ENCODE measurements at regions not wholly inside any gene's neighbourhood (a gene's known extent, or its start where the extent isn't known, plus 50 kb on each side); places are given as distances from the start of the nearest gene placed in this dataset.

DNA sequence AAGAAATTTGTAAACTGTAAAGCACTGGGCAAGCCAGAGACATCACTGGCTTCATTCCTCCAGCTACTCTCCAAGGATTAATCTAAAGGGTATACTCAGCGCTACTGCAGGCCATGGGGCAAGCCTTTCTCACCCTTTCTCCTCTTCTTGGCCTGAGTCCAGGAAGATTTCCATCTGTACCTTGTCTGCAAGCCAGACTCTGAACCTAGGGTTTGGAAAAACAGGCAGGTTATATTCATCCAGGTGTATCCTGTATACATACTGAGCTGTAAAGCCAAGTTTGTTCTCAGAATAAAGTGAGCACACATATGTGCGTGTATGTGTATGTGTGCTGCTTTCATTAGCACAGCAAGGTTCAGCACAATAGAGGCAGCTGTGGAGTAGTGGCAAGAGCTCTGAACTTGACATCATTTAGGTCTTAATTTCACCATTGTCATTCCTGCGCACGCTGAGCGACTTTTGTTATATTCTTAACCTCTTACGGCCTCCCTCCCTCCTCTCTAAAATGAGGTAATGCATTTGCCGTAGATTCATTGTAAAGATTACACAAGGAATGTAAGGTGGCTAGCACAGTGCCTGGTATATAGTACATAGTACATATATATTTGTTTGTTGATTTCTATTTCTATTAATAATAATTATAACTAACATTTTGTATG is 128.1 kb upstream of the JUN start:
- Mint-ChIP-seq H3K27ac (no peak overlapping the region), H3K4me3 (no peak overlapping the region), H3K4me1 (ENCODE audit: low read depth) (peaks cover 62% of the 10 kb centered on the region), H3K9me3 (peaks cover 11% of the 10 kb centered on the region), H3K27me3 (ENCODE audit: insufficient read depth) (no peaks in the 10 kb centered on the region; the same call in 1 of the 2 replicates), H3K36me3 (ENCODE audit: low read depth) (peaks cover 12% of the 10 kb centered on the region)
- TF ChIP-seq, protein P1, sequence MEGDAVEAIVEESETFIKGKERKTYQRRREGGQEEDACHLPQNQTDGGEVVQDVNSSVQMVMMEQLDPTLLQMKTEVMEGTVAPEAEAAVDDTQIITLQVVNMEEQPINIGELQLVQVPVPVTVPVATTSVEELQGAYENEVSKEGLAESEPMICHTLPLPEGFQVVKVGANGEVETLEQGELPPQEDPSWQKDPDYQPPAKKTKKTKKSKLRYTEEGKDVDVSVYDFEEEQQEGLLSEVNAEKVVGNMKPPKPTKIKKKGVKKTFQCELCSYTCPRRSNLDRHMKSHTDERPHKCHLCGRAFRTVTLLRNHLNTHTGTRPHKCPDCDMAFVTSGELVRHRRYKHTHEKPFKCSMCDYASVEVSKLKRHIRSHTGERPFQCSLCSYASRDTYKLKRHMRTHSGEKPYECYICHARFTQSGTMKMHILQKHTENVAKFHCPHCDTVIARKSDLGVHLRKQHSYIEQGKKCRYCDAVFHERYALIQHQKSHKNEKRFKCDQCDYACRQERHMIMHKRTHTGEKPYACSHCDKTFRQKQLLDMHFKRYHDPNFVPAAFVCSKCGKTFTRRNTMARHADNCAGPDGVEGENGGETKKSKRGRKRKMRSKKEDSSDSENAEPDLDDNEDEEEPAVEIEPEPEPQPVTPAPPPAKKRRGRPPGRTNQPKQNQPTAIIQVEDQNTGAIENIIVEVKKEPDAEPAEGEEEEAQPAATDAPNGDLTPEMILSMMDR (IDR thresholded peaks at IDR 0.05) = no peak
- DNase-seq = no peak

DNA sequence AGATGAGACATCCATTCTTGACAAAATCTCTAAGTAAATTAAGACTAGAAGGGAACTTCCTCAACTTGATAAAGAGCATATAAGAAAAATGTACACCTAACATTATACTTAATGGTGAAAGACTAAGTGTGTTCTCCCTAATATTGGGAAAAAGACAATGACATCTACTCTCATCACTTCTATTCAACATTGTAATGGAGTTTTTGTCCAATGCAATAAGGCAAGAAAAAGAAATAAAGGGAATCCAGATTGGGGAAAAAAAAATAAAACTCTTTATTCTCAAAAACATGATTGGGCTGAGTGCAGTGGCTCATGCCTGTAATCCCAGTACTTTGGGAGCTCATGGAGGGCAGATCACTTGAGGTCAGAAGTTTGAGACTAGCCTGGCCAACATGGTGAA is 131.1 kb upstream of the JUN start:
- Mint-ChIP-seq H3K4me3 (no peak overlapping the region), H3K9me3 (peaks cover 11% of the 10 kb centered on the region), H3K4me1 (ENCODE audit: low read depth) (peaks cover 38% of the 10 kb centered on the region), H3K27ac (no peak overlapping the region), H3K27me3 (ENCODE audit: insufficient read depth) (no peaks in the 10 kb centered on the region; the same call in 1 of the 2 replicates), H3K36me3 (ENCODE audit: low read depth) (peaks cover 12% of the 10 kb centered on the region)
- TF ChIP-seq, protein P1 (IDR thresholded peaks at IDR 0.05) = no peak
- DNase-seq = no peak

DNA sequence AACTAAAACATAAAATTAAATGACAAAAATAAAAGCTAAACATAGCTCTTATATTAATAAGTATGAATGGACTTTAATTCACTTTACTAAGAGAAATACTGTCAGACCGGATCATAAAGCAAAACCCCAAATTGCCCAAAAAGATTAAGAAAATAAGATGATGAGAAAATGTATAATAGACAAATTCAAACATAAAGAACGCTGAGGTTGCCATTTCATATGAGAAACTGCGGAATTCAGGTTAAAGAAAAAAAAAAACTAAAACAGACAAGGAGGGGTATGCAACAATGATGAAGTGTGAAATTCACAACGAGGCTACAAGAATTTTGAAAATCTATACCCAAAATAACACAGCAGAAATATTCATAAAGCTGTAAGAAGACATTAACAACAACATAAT is 133.6 kb upstream of the JUN start:
- H3K36me3 Mint-ChIP-seq (ENCODE audit: low read depth) = peaks cover 12% of the 10 kb centered on the region
- TF ChIP-seq, protein P1 (IDR thresholded peaks at IDR 0.05) = no peak
- no peak overlapping the region for H3K27ac Mint-ChIP-seq
- H3K27me3 Mint-ChIP-seq (ENCODE audit: insufficient read depth) = no peaks in the 10 kb centered on the region
- no peak overlapping the region for H3K4me3 Mint-ChIP-seq
- no peak for DNase-seq
- H3K9me3 Mint-ChIP-seq = peaks cover 11% of the 10 kb centered on the region
- peaks cover 25% of the 10 kb centered on the region for H3K4me1 Mint-ChIP-seq (ENCODE audit: low read depth)

DNA sequence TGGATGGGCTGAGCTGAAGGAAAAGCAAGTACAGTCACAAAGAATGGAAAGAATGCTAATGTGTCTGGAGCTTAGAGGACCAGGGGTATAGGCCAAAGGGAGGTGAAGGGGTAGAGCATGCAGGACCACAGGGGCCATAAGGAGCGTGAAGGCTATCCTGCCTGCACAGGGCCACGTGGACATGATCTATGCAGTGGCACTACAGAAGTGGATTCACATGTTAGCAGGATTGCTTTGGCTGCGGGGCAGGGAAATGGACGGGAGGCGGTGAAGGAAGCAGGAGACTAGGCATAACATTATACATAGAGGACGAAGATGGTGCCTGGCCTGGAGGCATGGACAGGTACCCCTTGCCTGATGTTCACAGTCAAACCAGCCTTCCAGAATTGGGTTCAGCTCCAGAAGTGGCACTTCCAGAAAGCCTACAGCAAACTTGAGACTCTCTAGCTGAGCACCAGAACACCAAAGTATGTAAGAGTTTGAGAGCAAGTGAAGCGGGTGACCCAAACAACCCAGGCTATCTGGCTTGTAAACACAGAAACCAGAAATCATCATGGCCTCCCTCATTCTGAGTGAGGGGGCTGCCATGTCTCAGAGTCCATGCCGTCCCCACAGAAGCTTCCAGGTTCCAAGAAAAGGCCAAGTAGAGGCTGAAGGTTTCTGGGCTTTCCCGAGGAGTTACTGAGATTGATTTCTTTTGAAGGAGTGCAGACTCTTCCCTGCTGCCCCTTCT is 135.5 kb upstream of the JUN start:
- no peak overlapping the region for H3K4me3 Mint-ChIP-seq
- TF ChIP-seq, protein P1 (IDR thresholded peaks at IDR 0.05) = no peak
- peaks cover 14% of the 10 kb centered on the region for H3K4me1 Mint-ChIP-seq (ENCODE audit: low read depth)
- no peak for DNase-seq
- H3K27me3 Mint-ChIP-seq (ENCODE audit: insufficient read depth) = peaks cover 4% of the 10 kb centered on the region
- no peak overlapping the region for H3K27ac Mint-ChIP-seq
- peaks cover 6% of the 10 kb centered on the region for H3K9me3 Mint-ChIP-seq
- H3K36me3 Mint-ChIP-seq (ENCODE audit: low read depth) = peaks cover 6% of the 10 kb centered on the region

DNA sequence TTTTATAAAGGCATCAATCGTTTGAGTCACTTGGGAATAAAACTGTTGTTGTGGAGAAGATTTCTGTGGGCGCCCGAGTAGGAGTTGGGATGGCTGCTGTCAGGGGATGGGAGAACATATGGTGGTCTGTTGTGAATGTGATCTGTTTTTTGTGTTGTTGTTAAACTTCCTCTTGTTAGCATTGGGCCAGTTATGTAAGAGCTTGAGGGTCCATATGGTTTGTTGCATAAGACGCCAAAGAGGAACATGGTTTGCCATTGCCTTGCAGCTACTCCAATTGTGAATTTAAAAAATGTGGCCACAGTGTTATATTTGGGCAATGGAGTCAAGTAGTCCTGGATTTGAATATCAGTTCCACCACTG is 136.1 kb upstream of the JUN start:
- Mint-ChIP-seq H3K4me1 (ENCODE audit: low read depth) (peaks cover 13% of the 10 kb centered on the region), H3K27ac (no peak overlapping the region), H3K27me3 (ENCODE audit: insufficient read depth) (peaks cover 4% of the 10 kb centered on the region), H3K9me3 (peaks cover 1% of the 10 kb centered on the region), H3K4me3 (no peak overlapping the region), H3K36me3 (ENCODE audit: low read depth) (peaks cover under 1% of the 10 kb centered on the region)
- TF ChIP-seq, protein P1 (IDR thresholded peaks at IDR 0.05) = no peak
- no peak for DNase-seq

All from HFFc6 (cell line).